VCaP (cell line): ENCODE measurements at regions not wholly inside any gene's neighbourhood (a gene's known extent, or its start where the extent isn't known, plus 50 kb on each side); places are given as distances from the start of the nearest gene placed in this dataset.

ENCODE experiments used
- H3K27ac ChIP-seq: fragments of 450-650 bp; 2 replicates; pipeline ENCODE4 v1.5.1; 2017
- CTCF ChIP-seq: fragments of 450-650 bp; conservative IDR thresholded peaks from 2 replicates; pipeline ENCODE4 v1.5.1; 2017; ENCODE audit warnings: mild to moderate bottlenecking, moderate library complexity

GRCh38 chr10:8638088-8638672 is 583.7 kb downstream of the GATA3 start:
- no peak overlapping the region for H3K27ac ChIP-seq

GRCh38 chr10:8639486-8640185 is 585.1 kb downstream of the GATA3 start:
- no peak overlapping the region for H3K27ac ChIP-seq
- no peak for TF ChIP-seq CTCF

More at GRCh38 chr10:8638088-8638672, 583.7 kb downstream of the GATA3 start:
- TF ChIP-seq CTCF = no peak

DNA sequence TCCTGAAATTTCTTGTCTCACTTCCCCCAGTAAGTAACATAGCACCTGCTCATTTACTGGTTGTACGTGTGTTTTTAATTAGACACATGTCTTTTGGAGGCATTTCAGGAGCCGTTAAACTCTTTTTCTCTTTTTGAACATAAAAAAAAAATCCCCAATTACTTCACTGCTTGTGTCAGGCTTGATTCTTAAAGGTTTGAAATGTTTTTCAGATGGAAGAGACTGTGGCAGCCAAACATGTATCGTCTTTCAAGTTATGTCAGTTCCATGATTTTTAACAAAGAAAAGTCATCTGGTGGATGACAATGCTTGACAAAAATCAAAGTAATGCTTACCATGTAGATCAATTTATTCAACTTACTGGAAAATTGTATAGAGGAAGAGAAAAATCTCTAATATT is 585.8 kb downstream of the GATA3 start:
- TF ChIP-seq CTCF = no peak
- no peak overlapping the region for H3K27ac ChIP-seq

DNA sequence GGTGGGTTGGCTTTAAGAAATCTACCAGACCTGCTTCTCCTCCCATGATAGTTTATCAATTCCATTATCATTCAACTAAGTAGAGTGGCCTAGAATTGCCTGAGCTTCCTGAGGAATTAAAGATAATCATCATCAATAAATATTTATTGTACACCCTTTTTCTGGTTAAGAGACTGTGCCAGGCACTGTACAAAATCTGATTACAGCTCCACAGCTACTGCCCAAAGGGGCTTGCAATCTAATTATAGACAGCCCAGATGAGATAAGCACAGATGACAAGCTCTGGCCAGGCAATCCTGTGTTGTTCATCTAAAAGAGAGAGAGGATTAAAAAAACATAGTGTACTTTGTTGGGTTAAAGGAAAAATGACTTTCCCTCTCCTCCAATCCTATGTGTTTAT is 586.4 kb downstream of the GATA3 start:
- H3K27ac ChIP-seq = no peak overlapping the region
- TF ChIP-seq CTCF = no peak

DNA sequence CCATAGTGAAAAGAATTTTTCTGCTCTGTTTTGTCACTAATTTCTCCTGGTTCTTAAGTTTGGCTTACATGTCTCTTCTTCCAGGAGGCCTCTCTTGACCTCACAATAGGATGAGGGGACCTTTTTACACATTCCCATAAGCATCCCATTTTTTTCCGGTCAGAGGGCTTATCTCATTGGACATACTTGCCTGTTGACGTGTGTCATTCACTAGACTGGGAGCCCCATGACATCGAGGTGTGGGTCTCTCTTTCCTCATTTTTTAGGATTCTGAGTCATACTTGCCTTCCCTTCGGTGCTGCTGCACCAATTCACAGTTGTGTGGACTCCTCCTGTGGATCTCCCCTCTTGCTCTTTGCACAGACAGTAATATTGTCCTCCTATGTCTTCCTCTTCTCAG is 601.8 kb downstream of the GATA3 start:
- no peak overlapping the region for H3K27ac ChIP-seq
- TF ChIP-seq CTCF = no peak

DNA sequence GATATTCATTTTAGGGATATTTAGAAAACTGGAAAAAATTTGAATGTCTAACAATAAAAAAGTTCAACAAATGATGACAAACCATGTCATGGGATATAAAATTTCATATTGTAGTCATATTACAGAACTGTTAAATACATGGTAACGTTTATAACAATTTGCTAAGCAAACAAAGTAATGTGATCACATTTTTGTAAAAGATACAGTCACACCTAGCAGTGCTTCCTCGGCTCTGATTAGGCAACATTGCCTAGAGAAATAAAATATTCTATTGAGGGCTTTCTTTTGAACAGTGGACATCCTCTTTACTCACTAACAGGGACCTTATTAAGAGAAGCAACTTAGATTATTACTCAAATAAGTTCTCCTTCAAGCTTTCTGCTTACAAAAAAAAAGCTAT is 605.5 kb downstream of the GATA3 start:
- no peak overlapping the region for H3K27ac ChIP-seq
- no peak for TF ChIP-seq CTCF

DNA sequence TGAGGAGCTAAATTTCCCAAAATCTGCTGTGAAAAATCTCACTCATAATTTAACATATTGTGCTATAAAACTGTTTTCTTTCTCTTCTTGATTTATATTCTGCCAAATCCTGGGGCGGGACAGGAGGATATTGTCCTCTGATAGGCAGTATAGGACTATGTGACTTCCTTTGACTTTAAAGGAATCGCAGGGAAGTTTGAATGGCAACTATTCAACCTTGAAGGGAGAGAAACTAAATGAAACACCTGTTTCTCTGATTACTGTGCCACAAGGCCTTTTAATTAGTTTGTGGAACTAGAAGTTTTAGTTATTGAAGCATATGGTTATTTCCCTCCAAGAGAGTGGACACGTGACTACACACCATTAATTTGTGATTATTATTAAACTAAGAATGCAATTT is 607.4 kb downstream of the GATA3 start:
- H3K27ac ChIP-seq = no peak overlapping the region
- TF ChIP-seq CTCF = no peak
